Neural progenitor cell (in vitro differentiated cells): ENCODE measurements at regions not wholly inside any gene's neighbourhood (a gene's known extent, or its start where the extent isn't known, plus 50 kb on each side); places are given as distances from the start of the nearest gene placed in this dataset.
A peak's percentile ranks its signal among the peaks of the same experiment; 100 is the strongest.

Source experiments
- DNase-seq: peaks from one replicate; pipeline ENCODE4 v3.0.0-alpha.2; 2016; ENCODE audit warnings: low spot score
- H2AFZ ChIP-seq: fragments of 200-600 bp; sonication (generic); replicated peaks from 2 replicates; pipeline ENCODE4 v1.6.1; 2016; ENCODE audit warnings: antibody characterized with exemption
- H3F3A ChIP-seq: fragments of 200-600 bp; sonication (generic); 2 replicates; pipeline ENCODE4 v1.6.1; 2016; ENCODE audit warnings: antibody characterized with exemption, low read depth
- H3K27ac ChIP-seq: fragments of 200-600 bp; sonication (generic); 2 replicates; pipeline ENCODE4 v1.5.1; 2016; ENCODE audit warnings: mild to moderate bottlenecking
- H3K27me3 ChIP-seq: fragments of 200-600 bp; sonication (generic); 2 replicates; pipeline ENCODE4 v1.6.1; 2016; ENCODE audit warnings: mild to moderate bottlenecking, moderate library complexity
- H3K36me3 ChIP-seq: fragments of 200-600 bp; sonication (generic); 2 replicates; pipeline ENCODE4 v1.5.1; 2016
- H3K4me1 ChIP-seq: fragments of 200-600 bp; sonication (generic); 2 replicates; pipeline ENCODE4 v1.6.1; 2016; ENCODE audit warnings: mixed run types
- H3K4me2 ChIP-seq: fragments of 200-600 bp; sonication (generic); 2 replicates; pipeline ENCODE4 v1.6.1; 2016
- H3K4me3 ChIP-seq: fragments of 200-600 bp; sonication (generic); 2 replicates; pipeline ENCODE4 v1.5.1; 2016
- H3K79me2 ChIP-seq: fragments of 200-600 bp; sonication (generic); 2 replicates; pipeline ENCODE4 v1.6.1; 2016; ENCODE audit warnings: low read depth
- H3K9ac ChIP-seq: fragments of 200-600 bp; sonication (generic); 2 replicates; pipeline ENCODE4 v1.6.1; 2016
- H3K9me3 ChIP-seq: fragments of 200-600 bp; sonication (generic); 2 replicates; pipeline ENCODE4 v1.5.1; 2016; ENCODE audit warnings: low read depth
- H4K20me1 ChIP-seq: fragments of 200-600 bp; sonication (generic); 2 replicates; pipeline ENCODE4 v1.6.1; 2016; ENCODE audit warnings: low read depth
- H3K27ac Mint-ChIP-seq: 3 replicates; pipeline ENCODE4 v1.8.0; 2021; ENCODE audit warnings: mixed read lengths
- H3K27me3 Mint-ChIP-seq: 2 replicates; pipeline ENCODE4 v1.8.0; 2022; ENCODE audit warnings: low read depth, mild to moderate bottlenecking, inconsistent platforms, moderate library complexity, mixed read lengths; ENCODE audit not compliant: insufficient read depth
- H3K36me3 Mint-ChIP-seq: 3 replicates; pipeline ENCODE4 v1.8.0; 2021; ENCODE audit warnings: mixed read lengths
- H3K4me1 Mint-ChIP-seq: 3 replicates; pipeline ENCODE4 v1.8.0; 2021; ENCODE audit warnings: mixed read lengths
- H3K4me3 Mint-ChIP-seq: 3 replicates; pipeline ENCODE4 v1.8.0; 2021; ENCODE audit warnings: mild to moderate bottlenecking, moderate library complexity, mixed read lengths
- H3K9me3 Mint-ChIP-seq: 3 replicates; pipeline ENCODE4 v1.8.0; 2020; ENCODE audit warnings: mixed read lengths
- CTCF ChIP-seq: fragments of 200-600 bp; sonication (generic); IDR thresholded peaks from 2 replicates; pipeline ENCODE4 v1.5.1; 2017; ENCODE audit warnings: antibody characterized with exemption, mild to moderate bottlenecking
- EZH2 ChIP-seq: fragments of 200-600 bp; sonication (generic); IDR thresholded peaks from 2 replicates; pipeline ENCODE4 v1.6.1; 2017; ENCODE audit warnings: antibody characterized with exemption, mild to moderate bottlenecking, moderate library complexity
- EZH2phosphoT487 ChIP-seq: fragments of 200-600 bp; sonication (generic); IDR thresholded peaks from 2 replicates; pipeline ENCODE4 v1.6.1; 2017; ENCODE audit warnings: antibody characterized with exemption

- no peaks in the 10 kb centered on the region for H3K36me3 Mint-ChIP-seq
- TF ChIP-seq EZH2phosphoT487 (no peak), EZH2 (no peak), CTCF (no peak)
- Histone ChIP-seq H3K4me2 (no peak overlapping the region), H2AFZ (no peak overlapping the region), H3K36me3 (no peaks in the 10 kb centered on the region), H3K4me1 (no peaks in the 10 kb centered on the region), H3F3A (no peaks in the 10 kb centered on the region), H3K9me3 (no peaks in the 10 kb centered on the region), H3K79me2 (no peaks in the 10 kb centered on the region), H3K9ac (no peak overlapping the region), H3K4me3 (no peak overlapping the region), H4K20me1 (no peaks in the 10 kb centered on the region), H3K27me3 (no peaks in the 10 kb centered on the region), H3K27ac (no peak overlapping the region)
- H3K4me3 Mint-ChIP-seq, result no peak overlapping the region
- no peak overlapping the region for H3K27ac Mint-ChIP-seq
- no peak for DNase-seq
- no peaks in the 10 kb centered on the region for H3K27me3 Mint-ChIP-seq
- H3K9me3 Mint-ChIP-seq, result no peaks in the 10 kb centered on the region
- H3K4me1 Mint-ChIP-seq, result no peaks in the 10 kb centered on the region
Measured at GRCh38 chr3:189474944-189475343, 156.2 kb upstream of the TP63 start.

- DNase-seq, result no peak
- H3K27me3 Mint-ChIP-seq, result no peaks in the 10 kb centered on the region
- Histone ChIP-seq H3K9ac (no peak overlapping the region), H3K79me2 (no peaks in the 10 kb centered on the region), H3K27me3 (no peaks in the 10 kb centered on the region), H3K4me3 (no peak overlapping the region), H3K4me1 (no peaks in the 10 kb centered on the region), H3K4me2 (no peak overlapping the region), H3K36me3 (no peaks in the 10 kb centered on the region), H3F3A (no peaks in the 10 kb centered on the region), H4K20me1 (no peaks in the 10 kb centered on the region), H3K9me3 (no peaks in the 10 kb centered on the region), H3K27ac (no peak overlapping the region), H2AFZ (no peak overlapping the region)
- no peak overlapping the region for H3K4me3 Mint-ChIP-seq
- H3K36me3 Mint-ChIP-seq, result no peaks in the 10 kb centered on the region
- no peaks in the 10 kb centered on the region for H3K9me3 Mint-ChIP-seq
- H3K4me1 Mint-ChIP-seq, result no peaks in the 10 kb centered on the region
- no peak overlapping the region for H3K27ac Mint-ChIP-seq
- no peak for TF ChIP-seq EZH2
Measured at GRCh38 chr3:189477614-189478013, 153.6 kb upstream of the TP63 start.

GRCh38 chr3:189486556-189486955 lies 144.6 kb upstream of the TP63 start:
- H3K4me1 ChIP-seq, result no peaks in the 10 kb centered on the region
- H3F3A ChIP-seq, result no peaks in the 10 kb centered on the region
- no peaks in the 10 kb centered on the region for H4K20me1 ChIP-seq
- no peak overlapping the region for H3K4me3 Mint-ChIP-seq
- DNase-seq, result no peak
- no peaks in the 10 kb centered on the region for H3K27me3 Mint-ChIP-seq
- H3K36me3 ChIP-seq, result no peaks in the 10 kb centered on the region
- no peaks in the 10 kb centered on the region for H3K27me3 ChIP-seq
- no peak overlapping the region for H2AFZ ChIP-seq
- no peak overlapping the region for H3K27ac Mint-ChIP-seq
- no peak overlapping the region for H3K4me3 ChIP-seq
- H3K4me2 ChIP-seq, result no peak overlapping the region
- no peak overlapping the region for H3K9ac ChIP-seq
- H3K9me3 ChIP-seq, result no peaks in the 10 kb centered on the region
- no peaks in the 10 kb centered on the region for H3K36me3 Mint-ChIP-seq
- H3K79me2 ChIP-seq, result no peaks in the 10 kb centered on the region
- H3K9me3 Mint-ChIP-seq, result no peaks in the 10 kb centered on the region
- no peaks in the 10 kb centered on the region for H3K4me1 Mint-ChIP-seq
- no peak overlapping the region for H3K27ac ChIP-seq
- TF ChIP-seq CTCF, result no peak
- TF ChIP-seq EZH2, result no peak
- TF ChIP-seq EZH2phosphoT487, result no peak

- no peak overlapping the region for H2AFZ ChIP-seq
- H3F3A ChIP-seq, result no peaks in the 10 kb centered on the region
- H3K36me3 Mint-ChIP-seq, result no peaks in the 10 kb centered on the region
- H3K4me1 ChIP-seq, result no peaks in the 10 kb centered on the region
- no peaks in the 10 kb centered on the region for H3K4me1 Mint-ChIP-seq
- H3K36me3 ChIP-seq, result no peaks in the 10 kb centered on the region
- peaks cover 2% of the 10 kb centered on the region for H3K27me3 Mint-ChIP-seq
- no peak overlapping the region for H3K9ac ChIP-seq
- H3K79me2 ChIP-seq, result no peaks in the 10 kb centered on the region
- H3K4me3 ChIP-seq, result no peak overlapping the region
- H3K27me3 ChIP-seq, result no peaks in the 10 kb centered on the region
- no peak overlapping the region for H3K27ac Mint-ChIP-seq
- no peak overlapping the region for H3K4me3 Mint-ChIP-seq
- H3K27ac ChIP-seq, result no peak overlapping the region
- TF ChIP-seq EZH2phosphoT487 (no peak), EZH2 (no peak), CTCF (no peak)
- H3K4me2 ChIP-seq, result no peak overlapping the region
- no peaks in the 10 kb centered on the region for H3K9me3 Mint-ChIP-seq
- H3K9me3 ChIP-seq, result no peaks in the 10 kb centered on the region
- H4K20me1 ChIP-seq, result no peaks in the 10 kb centered on the region
- peak; percentile 15 for DNase-seq
Measured at GRCh38 chr3:189488241-189488767, 142.9 kb upstream of the TP63 start.
